Brain pericyte (primary cell): ENCODE measurements at regions not wholly inside any gene's neighbourhood (a gene's known extent, or its start where the extent isn't known, plus 50 kb on each side); places are given as distances from the start of the nearest gene placed in this dataset.

Experiments
- DNase-seq: peaks from one replicate; pipeline ENCODE4 v3.0.0-alpha.2; 2012; ENCODE audit warnings: low read depth, low spot score

DNA sequence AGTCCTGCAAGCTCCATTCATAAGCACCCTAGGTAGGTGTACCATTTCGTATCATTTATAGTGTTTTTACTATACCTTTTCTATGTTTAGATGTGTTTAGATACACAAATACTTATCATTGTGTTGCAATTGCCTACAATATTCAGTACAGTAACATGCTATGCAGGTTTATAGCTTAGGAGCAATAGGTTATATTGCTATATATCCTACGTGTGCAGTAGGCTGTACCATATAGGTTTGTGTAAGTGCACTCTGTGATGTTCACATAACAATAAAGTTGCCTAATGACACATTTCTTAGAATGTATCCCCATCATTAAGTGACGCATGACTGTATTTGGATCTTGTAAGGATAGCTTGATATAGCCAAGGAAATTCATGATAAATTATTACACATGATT is 88.6 kb upstream of the CDH20 start:
- DNase-seq, result no peak

DNA sequence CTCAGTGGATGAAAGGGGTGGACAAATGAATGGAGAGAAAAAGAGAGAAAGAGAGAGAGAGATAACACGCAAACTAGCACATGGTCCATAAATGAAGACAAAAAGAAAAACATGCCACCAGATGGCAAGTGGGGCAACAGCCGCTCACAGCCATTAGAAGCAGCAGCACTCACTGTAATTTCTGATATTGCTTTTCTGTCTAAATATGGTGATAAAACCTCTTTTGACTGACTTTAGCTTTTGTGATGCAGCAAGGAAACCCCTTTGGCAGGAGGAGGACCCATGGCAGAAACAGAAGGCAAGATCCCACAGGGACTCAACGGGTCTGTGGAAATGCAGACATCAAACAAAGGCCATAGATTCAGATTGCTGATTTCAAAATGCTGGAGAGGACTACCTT is 88.0 kb upstream of the CDH20 start:
- no peak for DNase-seq

DNA sequence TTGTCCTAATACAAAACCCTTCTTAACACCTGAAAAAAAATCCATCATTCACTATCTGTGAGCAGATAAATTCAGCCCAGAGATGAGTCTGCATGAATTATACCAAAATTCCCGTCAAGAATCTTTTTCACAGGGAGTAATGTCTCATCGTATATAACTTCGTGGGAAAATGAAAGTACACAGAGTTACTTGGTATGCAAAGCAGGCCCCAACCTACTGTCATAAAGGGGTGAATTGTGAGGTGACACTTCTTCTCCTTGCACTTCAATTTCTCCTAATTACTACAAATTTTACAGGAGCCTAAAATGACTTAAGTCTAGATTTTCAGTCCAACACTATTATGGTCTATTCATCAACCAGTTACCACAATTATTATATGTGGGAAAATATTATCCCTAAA is 84.6 kb upstream of the CDH20 start:
- DNase-seq, result no peak

DNA sequence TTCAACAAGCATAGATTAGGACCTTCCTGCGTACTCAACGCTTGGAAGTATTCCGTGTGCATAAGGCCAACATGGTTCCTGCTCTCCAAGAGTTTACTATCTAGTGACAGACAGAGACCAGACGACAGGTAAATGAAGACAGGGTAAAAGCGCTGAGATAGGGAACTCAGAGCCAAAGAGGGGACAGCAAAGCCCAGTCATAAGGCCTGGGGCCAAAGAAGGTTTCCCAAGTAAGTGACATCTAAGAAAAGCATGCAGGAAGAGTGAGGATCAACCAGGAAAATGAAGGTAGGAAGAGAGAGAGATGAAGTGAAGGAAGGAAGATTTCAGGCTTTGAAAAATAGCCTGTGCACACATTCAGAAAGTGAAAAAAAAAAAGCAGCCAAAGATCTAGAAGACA is 76.9 kb upstream of the CDH20 start:
- no peak for DNase-seq

DNA sequence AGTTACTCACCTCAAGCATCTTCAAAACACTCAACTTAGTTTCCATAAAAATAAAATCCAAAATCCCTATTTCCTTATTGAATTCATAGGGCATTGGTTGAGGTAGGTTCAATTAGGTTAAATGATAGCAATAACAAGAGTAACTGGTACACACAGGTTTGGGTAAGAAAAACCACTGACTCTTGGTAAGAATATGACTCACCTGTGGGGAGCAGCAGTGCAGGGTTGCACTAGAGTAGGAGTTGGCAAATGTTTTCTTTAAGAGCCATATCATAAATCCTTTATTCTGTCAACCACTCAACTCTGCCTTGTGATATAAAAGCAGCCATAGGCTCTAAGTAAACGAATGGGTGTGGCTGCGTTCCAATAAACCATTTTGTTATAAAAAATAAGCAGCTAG is 71.4 kb upstream of the CDH20 start:
- no peak for DNase-seq

DNA sequence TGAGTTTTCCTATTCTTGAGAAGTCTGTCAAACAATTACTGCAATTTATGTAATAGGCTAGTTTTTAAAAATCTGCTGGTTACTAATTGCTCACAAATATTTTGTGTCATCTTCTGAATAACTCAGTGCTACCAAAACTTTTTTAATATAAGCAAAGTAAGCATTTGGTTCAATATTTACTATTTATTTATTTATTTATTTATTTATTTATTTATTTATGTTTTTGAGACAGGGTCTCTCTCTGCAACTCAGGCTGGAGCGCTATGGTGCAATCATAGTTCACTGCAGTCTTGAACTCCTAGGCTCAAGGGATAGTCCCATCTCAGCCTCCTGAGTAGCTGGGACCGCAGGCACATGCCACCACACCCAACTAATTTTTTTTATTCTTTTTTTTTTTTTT is 60.4 kb upstream of the CDH20 start:
- no peak for DNase-seq

DNA sequence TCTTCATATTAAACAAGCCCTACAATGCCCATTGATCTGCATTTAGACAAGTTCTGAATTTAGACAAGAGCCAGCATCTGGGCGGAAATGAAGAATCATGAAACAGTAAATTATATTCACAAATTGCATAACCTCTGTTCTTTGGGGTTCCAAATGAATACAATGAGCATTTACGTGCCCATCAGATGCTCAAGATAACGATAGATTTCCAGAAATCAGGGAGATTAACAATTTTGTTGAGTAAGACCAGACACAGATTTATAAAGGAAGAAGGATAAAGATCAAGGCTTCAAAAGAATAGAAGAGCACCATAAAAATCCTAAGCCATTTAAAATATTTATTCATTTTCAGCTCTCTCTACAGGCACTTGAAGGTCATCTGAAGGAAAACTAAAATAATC is 59.7 kb upstream of the CDH20 start:
- DNase-seq, result no peak

DNA sequence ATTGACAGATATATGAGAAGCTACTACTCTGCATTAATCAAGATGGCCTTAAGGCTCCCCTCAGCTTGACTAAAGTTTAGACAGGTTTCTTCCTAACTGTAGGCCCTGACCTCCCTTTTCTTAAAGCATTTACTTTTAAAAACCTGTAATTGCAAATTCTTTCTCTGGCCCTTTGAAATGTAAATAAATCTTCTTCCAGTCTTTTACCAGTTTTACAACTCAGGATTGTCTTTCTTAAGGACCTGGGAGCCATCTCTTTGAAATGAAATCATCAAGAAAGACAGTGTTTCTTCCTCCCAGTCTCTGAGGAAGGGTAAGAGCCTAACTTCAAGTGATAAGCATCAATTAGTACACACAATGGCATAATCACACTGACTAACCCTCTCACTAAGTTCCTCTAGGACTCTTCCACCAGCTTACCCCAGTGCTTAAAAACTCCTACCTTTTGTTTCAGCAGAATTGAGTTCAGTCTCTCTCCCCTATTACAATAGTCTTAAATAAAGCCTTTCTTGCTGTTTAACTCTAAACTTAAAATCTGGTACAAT is 58.7 kb upstream of the CDH20 start:
- no peak for DNase-seq

DNA sequence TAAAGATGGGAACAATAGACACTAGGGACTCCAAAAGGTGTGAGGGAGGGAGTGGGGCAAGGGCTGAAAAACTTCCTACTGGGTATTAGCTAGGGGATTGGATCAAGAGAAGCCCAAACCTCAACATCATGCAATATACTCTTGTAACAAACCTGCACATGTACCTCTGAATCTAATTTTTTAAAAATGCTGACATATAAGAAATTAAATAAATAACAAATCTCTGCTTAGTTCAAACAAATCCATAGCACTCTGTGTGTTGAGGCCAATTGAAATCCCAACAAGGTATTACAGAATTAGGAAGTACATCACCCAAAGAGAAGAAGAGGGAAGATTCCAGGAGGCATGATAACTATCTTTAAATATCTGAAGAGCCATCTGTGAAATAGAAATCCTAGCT is 55.4 kb upstream of the CDH20 start:
- no peak for DNase-seq

DNA sequence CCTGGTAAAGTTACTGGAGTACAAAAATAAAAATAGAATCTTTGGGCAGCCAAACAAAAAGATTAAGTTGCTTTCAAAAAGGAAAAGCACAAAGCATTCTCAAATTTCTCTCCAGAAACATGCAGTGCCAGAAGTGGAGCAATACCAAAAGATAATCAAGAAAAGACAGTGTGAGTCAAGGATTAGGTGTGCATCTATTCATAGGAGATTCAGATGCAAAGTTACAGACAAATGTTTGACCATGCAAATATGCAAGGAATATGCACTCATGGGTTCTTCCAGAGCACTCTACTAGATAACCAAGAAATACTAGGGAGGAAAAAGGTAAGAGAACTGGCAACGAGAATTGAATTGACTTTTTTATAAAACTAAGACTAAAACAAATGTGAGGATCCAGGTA is 51.8 kb upstream of the CDH20 start:
- no peak for DNase-seq

DNA sequence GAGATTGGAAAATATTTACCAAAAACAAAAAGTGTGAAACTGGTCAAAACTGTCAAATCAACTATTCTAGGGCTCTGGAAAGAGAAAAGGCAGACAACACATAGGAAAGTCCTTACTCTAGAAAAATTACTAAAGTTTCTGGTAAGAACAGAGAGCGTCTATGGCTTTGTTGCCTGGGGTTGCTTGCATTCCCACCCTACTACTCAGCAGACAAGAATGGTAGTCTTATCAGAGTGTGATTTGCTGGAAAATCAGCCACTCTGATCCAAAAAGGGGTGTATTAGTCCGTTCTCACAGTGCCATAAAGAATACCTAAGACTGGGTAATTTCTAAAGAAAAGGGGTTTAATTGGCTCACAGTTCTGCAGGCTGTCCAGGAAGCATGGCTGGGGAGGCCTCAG is 50.3 kb upstream of the CDH20 start:
- DNase-seq, result no peak
